ENCODE measurements at regions not wholly inside any gene's neighbourhood (a gene's known extent, or its start where the extent isn't known, plus 50 kb on each side); places are given as distances from the start of the nearest gene placed in this dataset.

GRCh38 chr21:17931080-17931479 is 111.9 kb upstream of the C21orf91 start:
- no peak for TF ChIP-seq CTCF (IDR thresholded peaks at IDR 0.05)
- no peak for TF ChIP-seq POLR2AphosphoS5 (IDR thresholded peaks at IDR 0.05)
- no peak for TF ChIP-seq EP300 (IDR thresholded peaks at IDR 0.05)
- no peak for TF ChIP-seq POLR2A (IDR thresholded peaks at IDR 0.05)

Data from upper lobe of left lung (tissue), 4 donors.